GM13977 (cell line): ENCODE measurements at regions not wholly inside any gene's neighbourhood (a gene's known extent, or its start where the extent isn't known, plus 50 kb on each side); places are given as distances from the start of the nearest gene placed in this dataset.
A peak's percentile ranks its signal among the peaks of the same experiment; 100 is the strongest.

Source experiments
- DNase-seq: peaks from one replicate; pipeline ENCODE4 v3.0.0; 2012; ENCODE audit warnings: low spot score
- in situ Hi-C: fragments of 300-500 bp; cut with MboI; formaldehyde crosslinking; loops from one replicate; pipeline ENCODE4 v1.12.0; 2022; ENCODE audit warnings: low sequenced_read_pairs, low pct_unique_long_range_greater_than_20kb, mixed read lengths, inconsistent platforms; ENCODE audit not compliant: unreplicated experiment
- TF ChIP-seq, protein P1 (sequence below): IDR thresholded peaks from 2 replicates; pipeline ENCODE4 v1.5.1; 2012; ENCODE audit warnings: mild to moderate bottlenecking, control low read depth; ENCODE audit not compliant: insufficient read depth; ENCODE audit errors: extremely low read depth, missing control alignments

DNA sequence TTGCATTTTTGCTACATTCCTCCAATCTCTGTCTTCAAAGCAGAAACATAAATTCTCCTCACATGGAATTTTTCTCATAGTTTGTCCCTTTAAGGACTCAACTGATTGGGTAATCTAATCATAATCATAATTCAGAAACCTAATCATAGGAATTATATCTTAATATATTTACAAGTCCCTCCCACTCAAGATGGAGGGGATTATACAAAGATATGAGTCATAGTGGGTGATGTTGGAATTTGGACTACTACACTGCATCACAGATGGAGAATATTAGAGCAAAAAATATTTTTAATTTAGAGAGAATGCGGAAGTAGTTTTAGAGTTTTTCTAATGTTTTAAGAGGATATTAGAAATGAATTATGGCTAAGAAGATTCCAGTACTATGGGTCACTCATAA, 1034.0 kb downstream of the DTWD2 start:
- no peak for DNase-seq
- TF ChIP-seq, protein P1, sequence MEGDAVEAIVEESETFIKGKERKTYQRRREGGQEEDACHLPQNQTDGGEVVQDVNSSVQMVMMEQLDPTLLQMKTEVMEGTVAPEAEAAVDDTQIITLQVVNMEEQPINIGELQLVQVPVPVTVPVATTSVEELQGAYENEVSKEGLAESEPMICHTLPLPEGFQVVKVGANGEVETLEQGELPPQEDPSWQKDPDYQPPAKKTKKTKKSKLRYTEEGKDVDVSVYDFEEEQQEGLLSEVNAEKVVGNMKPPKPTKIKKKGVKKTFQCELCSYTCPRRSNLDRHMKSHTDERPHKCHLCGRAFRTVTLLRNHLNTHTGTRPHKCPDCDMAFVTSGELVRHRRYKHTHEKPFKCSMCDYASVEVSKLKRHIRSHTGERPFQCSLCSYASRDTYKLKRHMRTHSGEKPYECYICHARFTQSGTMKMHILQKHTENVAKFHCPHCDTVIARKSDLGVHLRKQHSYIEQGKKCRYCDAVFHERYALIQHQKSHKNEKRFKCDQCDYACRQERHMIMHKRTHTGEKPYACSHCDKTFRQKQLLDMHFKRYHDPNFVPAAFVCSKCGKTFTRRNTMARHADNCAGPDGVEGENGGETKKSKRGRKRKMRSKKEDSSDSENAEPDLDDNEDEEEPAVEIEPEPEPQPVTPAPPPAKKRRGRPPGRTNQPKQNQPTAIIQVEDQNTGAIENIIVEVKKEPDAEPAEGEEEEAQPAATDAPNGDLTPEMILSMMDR, result no peak
- in situ Hi-C loops, result no loop called here

DNA sequence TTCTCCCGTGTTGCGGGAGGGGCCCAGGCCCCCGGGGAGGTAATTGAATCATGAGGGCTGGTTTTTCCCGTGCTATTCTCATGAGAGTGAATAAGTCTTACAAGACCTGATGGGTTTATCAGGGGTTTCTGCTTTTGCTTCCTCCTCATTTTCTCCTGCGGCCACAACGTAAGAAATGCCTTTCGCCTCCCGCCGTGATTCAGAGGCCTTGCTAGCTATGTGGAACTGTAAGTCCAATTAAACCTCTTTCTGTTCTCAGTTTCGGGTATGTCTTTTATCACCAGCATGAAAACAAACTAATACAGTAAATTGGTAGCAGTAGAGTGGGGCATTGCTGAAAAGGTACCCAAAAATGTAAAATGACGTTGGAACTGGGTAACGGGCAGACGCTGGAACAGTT, 1035.1 kb downstream of the DTWD2 start:
- in situ Hi-C loops, result no loop called here
- TF ChIP-seq, protein P1, result no peak

DNA sequence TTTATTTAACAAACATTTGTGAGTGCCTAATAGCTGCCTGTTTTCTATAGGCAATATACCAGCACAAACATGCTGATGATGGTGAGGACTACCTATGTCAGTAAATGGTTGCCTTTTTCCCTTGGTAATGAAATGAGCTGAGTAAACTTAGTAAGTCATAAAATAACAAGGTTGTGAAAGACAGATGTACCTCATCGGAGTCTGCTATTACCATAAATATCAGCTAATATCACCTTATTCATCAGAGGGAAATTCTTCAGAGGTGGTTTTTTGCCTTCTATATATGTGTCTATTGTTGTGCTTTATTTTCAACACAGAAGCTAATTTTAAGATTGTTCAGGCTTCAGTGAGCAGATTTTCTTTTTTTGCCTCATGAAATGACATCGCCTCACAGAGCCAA, 1040.5 kb downstream of the DTWD2 start:
- TF ChIP-seq, protein P1, result no peak
- peak; percentile 7 for DNase-seq
- in situ Hi-C loops, result no loop called here

More for the DNA sequence above, 1035.1 kb downstream of the DTWD2 start:
- DNase-seq, result no peak

DNA sequence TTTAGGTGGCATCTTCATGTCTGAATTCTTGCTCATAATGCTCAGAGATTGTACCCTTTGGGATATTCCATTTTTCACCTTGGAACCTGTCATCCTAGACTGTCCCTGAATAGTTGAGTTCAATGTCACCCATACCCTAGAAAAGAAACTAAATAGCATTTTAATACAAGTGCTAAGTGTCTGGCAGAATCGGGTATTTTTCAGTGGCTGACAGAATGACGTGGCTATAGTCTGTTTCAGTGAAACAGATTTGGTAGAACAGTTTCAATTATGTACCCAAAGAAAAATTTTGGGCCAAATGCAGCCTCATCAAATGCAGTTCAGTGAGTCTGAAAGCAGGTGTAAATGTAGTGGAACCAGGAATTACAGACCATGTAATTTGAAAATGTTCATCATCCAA, 1041.2 kb downstream of the DTWD2 start:
- no peak for DNase-seq
- in situ Hi-C loops, result no loop called here
- TF ChIP-seq, protein P1, result no peak

DNA sequence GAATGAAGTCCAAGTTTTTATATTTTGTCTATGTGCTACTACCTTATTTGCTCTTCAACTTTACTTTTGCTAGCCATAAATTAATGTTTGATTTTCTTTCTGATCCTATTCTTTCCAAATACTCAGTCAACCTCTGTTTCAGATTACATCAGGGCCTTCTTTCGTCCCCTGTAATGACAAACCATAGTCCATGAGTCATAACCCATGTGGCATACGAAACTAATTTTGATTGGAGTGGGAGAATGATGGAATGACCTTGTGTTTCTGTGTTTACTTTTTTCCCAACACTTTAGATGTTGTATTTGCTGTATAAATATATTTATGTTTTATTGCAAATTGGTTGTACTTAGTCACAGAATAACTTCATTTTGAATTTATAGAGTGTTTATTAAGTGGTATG, 1043.1 kb downstream of the DTWD2 start:
- in situ Hi-C loops, result no loop called here
- DNase-seq, result no peak
- TF ChIP-seq, protein P1, result no peak

DNA sequence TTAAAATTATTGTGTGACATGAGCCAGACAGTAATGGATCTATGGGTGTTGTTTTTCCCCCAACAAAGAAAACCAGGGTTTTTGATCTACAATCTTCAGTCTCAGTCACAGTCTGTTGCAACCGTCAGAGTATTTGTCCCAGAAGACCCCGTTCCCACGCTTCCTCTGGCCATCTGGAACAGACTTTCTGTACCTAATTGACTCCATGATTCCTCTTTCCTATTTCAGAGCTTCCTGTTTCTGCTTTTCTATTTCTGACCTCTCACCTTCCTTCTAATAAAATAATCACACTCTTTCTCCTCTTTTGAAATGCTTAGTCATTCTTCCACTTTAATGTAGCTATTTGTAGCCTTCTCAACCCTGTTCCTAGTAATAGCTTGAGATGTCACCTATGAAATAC, 1044.8 kb downstream of the DTWD2 start:
- TF ChIP-seq, protein P1, result no peak
- in situ Hi-C loops, result no loop called here

DNA sequence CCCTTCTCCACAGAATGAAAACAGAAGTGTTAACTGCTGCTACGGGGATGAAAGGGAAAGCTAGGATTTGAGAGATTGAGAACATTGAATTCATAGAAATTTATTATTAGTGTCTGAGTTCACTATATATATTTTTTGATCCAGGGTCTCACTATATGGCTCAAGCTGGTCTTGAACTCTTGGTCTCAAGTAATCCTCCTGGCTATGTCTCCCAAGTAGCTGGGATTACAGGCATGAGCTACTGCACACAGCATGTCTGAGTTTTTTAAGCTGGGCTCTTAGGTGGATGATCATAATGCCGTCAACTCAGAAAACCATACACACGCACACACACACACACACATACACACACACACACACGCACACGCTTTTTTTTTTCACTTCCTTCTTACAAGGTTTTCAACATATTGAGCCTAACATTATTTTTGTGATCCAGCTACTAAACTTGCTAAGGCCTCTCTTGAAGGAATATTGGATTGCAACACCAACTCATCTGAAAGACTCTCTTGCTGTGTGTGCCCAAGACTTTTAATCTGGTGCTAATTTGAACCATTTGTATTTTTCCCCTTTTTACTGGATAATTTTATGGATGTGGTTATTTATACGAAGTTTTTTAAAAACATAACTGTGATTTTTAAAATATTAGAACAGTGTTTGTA, 1045.4 kb downstream of the DTWD2 start:
- no peak for DNase-seq
- in situ Hi-C loops, result no loop called here
- TF ChIP-seq, protein P1, result no peak

More for the DNA sequence above, 1044.8 kb downstream of the DTWD2 start:
- DNase-seq, result no peak
